SK-N-SH treated with all-trans-retinoic acid at 6 μM for 48 hours (cell line): ENCODE measurements at regions not wholly inside any gene's neighbourhood (a gene's known extent, or its start where the extent isn't known, plus 50 kb on each side); places are given as distances from the start of the nearest gene placed in this dataset.

Experiments used
- ATAC-seq: fragments of 200-7000 bp; cut with Tn5 transposase; 3 replicates; pipeline ENCODE4 v1.9.1; 2020; ENCODE audit warnings: mild to moderate bottlenecking, moderate library complexity
- ARNTL ChIP-seq: fragments of 450-650 bp; formaldehyde crosslinking; IDR thresholded peaks from 2 replicates; pipeline ENCODE4 v1.5.0; 2020; ENCODE audit warnings: low read depth, mild to moderate bottlenecking, moderate library complexity, borderline replicate concordance
- BACH2 ChIP-seq: fragments of 250-450 bp; sonication (Bioruptor Pico); IDR thresholded peaks from 2 replicates; pipeline ENCODE4 v1.9.0; 2021; ENCODE audit warnings: mild to moderate bottlenecking, borderline replicate concordance
- CSDC2 ChIP-seq: fragments of 250-450 bp; sonication (Bioruptor Pico); IDR thresholded peaks from 2 replicates; pipeline ENCODE4 v1.5.0; 2020; ENCODE audit warnings: mild to moderate bottlenecking, moderate library complexity
- ESRRG ChIP-seq: fragments of 250-450 bp; sonication (Bioruptor Pico); IDR thresholded peaks from 2 replicates; pipeline ENCODE4 v1.6.1; 2021; ENCODE audit warnings: mild to moderate bottlenecking
- ISL1 ChIP-seq: fragments of 250-450 bp; sonication (Bioruptor Pico); IDR thresholded peaks from 2 replicates; pipeline ENCODE4 v2.1.2; 2022; ENCODE audit warnings: mild to moderate bottlenecking, moderate library complexity
- OSR1 ChIP-seq: fragments of 250-450 bp; sonication (Bioruptor Pico); IDR thresholded peaks from 2 replicates; pipeline ENCODE4 v1.8.0; 2022; ENCODE audit warnings: moderate library complexity, mild to moderate bottlenecking, inconsistent platforms
- SNAI2 ChIP-seq: fragments of 250-450 bp; sonication (Bioruptor Pico); IDR thresholded peaks from 2 replicates; pipeline ENCODE4 v1.5.0; 2020; ENCODE audit warnings: mild to moderate bottlenecking, moderate library complexity
- TCF4 ChIP-seq: fragments of 250-450 bp; sonication (Bioruptor Pico); IDR thresholded peaks from 2 replicates; pipeline ENCODE4 v1.8.0; 2021; ENCODE audit warnings: mild to moderate bottlenecking, moderate library complexity, borderline replicate concordance
- ZC3H10 ChIP-seq: fragments of 250-450 bp; sonication (Bioruptor Pico); IDR thresholded peaks from 2 replicates; pipeline ENCODE4 v1.5.1; 2021; ENCODE audit warnings: mild to moderate bottlenecking, moderate library complexity
- ZFP3 ChIP-seq: fragments of 250-450 bp; sonication (Bioruptor Pico); IDR thresholded peaks from 2 replicates; pipeline ENCODE4 v1.5.0; 2020; ENCODE audit warnings: mild to moderate bottlenecking, moderate library complexity
- ZFP30 ChIP-seq: fragments of 450-650 bp; formaldehyde crosslinking; IDR thresholded peaks from 2 replicates; pipeline ENCODE4 v1.5.0; 2022; ENCODE audit warnings: mild to moderate bottlenecking, moderate library complexity
- ZNF565 ChIP-seq: fragments of 450-650 bp; formaldehyde crosslinking; conservative IDR thresholded peaks from 2 replicates; pipeline ENCODE4 v1.5.0; 2020; ENCODE audit warnings: low read depth, mild to moderate bottlenecking, moderate library complexity
- ZNF70 ChIP-seq: fragments of 450-650 bp; formaldehyde crosslinking; IDR thresholded peaks from 2 replicates; pipeline ENCODE4 v1.5.0; 2020; ENCODE audit warnings: mild to moderate bottlenecking, moderate library complexity
- TF ChIP-seq, protein P1 (sequence below): fragments of 250-450 bp; sonication (Bioruptor Pico); IDR thresholded peaks from 2 replicates; pipeline ENCODE4 v1.5.0; 2020; ENCODE audit warnings: mild to moderate bottlenecking, moderate library complexity
- TF ChIP-seq, protein P2 (sequence below): fragments of 250-450 bp; sonication (Bioruptor Pico); IDR thresholded peaks from 2 replicates; pipeline ENCODE4 v1.8.0; 2020; ENCODE audit warnings: mild to moderate bottlenecking, moderate library complexity, borderline replicate concordance
- TF ChIP-seq, protein P3 (sequence below): fragments of 250-450 bp; sonication (Bioruptor Pico); IDR thresholded peaks from 2 replicates; pipeline ENCODE4 v1.5.1; 2020; ENCODE audit warnings: low read depth, mild to moderate bottlenecking, moderate library complexity
- TF ChIP-seq, protein P4 (sequence below): fragments of 250-450 bp; sonication (Bioruptor Pico); IDR thresholded peaks from 2 replicates; pipeline ENCODE4 v1.8.0; 2021; ENCODE audit warnings: low read depth, mild to moderate bottlenecking, moderate library complexity, borderline replicate concordance
- TF ChIP-seq, protein P5 (sequence below): fragments of 250-450 bp; sonication (Bioruptor Pico); IDR thresholded peaks from 2 replicates; pipeline ENCODE4 v1.5.1; 2021; ENCODE audit warnings: mild to moderate bottlenecking, moderate library complexity

DNA sequence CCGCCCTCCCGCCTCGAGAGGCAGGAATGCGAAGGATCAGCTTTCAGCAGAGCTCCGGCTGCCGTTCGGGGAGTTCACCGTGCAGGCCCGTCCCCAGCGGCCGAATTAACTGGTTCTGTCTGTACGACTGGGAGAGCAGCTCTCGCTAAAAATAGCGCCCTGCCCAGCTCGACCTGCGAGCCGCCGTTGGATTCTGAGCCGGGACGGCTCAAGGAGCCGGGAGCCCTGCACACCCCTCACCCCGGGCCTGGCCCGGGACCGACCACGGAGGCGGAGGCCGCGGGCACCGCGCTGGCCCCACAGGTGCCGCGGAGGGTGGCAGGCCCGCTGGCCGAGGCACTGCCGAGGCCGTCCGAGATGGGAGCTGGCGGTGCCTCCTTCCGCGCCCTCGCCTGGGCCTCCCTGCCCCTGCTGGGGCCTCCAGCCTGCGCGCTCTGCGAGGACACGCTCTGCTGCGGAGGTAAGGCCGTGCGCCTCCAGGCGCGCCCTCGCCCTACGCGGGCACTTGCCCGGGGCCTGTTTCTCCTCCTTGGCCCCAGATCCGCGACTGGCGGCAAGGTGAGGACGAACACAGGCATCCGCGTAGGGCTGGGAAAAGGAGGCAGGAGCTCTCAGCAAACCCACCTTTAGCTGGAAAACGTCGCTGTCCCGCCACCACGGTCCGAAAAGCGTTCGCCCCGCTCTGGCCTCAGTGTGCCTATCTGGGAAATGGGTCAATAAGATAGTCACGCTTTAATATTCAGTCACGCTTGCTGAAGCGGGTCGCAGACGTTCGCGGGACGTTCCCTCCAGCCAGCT, 53.1 kb upstream of the DAB2IP start:
- no peak for ATAC-seq
- TF ChIP-seq, protein P1, sequence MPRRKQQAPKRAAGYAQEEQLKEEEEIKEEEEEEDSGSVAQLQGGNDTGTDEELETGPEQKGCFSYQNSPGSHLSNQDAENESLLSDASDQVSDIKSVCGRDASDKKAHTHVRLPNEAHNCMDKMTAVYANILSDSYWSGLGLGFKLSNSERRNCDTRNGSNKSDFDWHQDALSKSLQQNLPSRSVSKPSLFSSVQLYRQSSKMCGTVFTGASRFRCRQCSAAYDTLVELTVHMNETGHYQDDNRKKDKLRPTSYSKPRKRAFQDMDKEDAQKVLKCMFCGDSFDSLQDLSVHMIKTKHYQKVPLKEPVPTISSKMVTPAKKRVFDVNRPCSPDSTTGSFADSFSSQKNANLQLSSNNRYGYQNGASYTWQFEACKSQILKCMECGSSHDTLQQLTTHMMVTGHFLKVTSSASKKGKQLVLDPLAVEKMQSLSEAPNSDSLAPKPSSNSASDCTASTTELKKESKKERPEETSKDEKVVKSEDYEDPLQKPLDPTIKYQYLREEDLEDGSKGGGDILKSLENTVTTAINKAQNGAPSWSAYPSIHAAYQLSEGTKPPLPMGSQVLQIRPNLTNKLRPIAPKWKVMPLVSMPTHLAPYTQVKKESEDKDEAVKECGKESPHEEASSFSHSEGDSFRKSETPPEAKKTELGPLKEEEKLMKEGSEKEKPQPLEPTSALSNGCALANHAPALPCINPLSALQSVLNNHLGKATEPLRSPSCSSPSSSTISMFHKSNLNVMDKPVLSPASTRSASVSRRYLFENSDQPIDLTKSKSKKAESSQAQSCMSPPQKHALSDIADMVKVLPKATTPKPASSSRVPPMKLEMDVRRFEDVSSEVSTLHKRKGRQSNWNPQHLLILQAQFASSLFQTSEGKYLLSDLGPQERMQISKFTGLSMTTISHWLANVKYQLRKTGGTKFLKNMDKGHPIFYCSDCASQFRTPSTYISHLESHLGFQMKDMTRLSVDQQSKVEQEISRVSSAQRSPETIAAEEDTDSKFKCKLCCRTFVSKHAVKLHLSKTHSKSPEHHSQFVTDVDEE (CRISPR knock-in tag) = no peak
- TF ChIP-seq, protein P2, sequence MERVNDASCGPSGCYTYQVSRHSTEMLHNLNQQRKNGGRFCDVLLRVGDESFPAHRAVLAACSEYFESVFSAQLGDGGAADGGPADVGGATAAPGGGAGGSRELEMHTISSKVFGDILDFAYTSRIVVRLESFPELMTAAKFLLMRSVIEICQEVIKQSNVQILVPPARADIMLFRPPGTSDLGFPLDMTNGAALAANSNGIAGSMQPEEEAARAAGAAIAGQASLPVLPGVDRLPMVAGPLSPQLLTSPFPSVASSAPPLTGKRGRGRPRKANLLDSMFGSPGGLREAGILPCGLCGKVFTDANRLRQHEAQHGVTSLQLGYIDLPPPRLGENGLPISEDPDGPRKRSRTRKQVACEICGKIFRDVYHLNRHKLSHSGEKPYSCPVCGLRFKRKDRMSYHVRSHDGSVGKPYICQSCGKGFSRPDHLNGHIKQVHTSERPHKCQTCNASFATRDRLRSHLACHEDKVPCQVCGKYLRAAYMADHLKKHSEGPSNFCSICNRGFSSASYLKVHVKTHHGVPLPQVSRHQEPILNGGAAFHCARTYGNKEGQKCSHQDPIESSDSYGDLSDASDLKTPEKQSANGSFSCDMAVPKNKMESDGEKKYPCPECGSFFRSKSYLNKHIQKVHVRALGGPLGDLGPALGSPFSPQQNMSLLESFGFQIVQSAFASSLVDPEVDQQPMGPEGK = no peak
- TF ChIP-seq, protein P3, sequence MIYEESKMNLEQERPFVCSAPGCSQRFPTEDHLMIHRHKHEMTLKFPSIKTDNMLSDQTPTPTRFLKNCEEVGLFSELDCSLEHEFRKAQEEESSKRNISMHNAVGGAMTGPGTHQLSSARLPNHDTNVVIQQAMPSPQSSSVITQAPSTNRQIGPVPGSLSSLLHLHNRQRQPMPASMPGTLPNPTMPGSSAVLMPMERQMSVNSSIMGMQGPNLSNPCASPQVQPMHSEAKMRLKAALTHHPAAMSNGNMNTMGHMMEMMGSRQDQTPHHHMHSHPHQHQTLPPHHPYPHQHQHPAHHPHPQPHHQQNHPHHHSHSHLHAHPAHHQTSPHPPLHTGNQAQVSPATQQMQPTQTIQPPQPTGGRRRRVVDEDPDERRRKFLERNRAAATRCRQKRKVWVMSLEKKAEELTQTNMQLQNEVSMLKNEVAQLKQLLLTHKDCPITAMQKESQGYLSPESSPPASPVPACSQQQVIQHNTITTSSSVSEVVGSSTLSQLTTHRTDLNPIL = no peak
- TF ChIP-seq OSR1 (no peak), ZFP3 (CRISPR knock-in tag) (no peak), TCF4 (CRISPR knock-in tag) (no peak), ESRRG (CRISPR knock-in tag) (no peak), CSDC2 (CRISPR knock-in tag) (no peak), ZC3H10 (CRISPR knock-in tag) (no peak), SNAI2 (no peak), ARNTL (CRISPR knock-in tag) (no peak), ISL1 (CRISPR knock-in tag) (no peak), ZNF70 (CRISPR knock-in tag) (no peak)
- TF ChIP-seq, protein P4, sequence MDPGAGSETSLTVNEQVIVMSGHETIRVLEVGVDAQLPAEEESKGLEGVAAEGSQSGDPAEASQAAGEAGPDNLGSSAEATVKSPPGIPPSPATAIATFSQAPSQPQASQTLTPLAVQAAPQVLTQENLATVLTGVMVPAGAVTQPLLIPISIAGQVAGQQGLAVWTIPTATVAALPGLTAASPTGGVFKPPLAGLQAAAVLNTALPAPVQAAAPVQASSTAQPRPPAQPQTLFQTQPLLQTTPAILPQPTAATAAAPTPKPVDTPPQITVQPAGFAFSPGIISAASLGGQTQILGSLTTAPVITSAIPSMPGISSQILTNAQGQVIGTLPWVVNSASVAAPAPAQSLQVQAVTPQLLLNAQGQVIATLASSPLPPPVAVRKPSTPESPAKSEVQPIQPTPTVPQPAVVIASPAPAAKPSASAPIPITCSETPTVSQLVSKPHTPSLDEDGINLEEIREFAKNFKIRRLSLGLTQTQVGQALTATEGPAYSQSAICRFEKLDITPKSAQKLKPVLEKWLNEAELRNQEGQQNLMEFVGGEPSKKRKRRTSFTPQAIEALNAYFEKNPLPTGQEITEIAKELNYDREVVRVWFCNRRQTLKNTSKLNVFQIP (CRISPR knock-in tag) = no peak
- TF ChIP-seq, all 23 proteins: peak for 0

DNA sequence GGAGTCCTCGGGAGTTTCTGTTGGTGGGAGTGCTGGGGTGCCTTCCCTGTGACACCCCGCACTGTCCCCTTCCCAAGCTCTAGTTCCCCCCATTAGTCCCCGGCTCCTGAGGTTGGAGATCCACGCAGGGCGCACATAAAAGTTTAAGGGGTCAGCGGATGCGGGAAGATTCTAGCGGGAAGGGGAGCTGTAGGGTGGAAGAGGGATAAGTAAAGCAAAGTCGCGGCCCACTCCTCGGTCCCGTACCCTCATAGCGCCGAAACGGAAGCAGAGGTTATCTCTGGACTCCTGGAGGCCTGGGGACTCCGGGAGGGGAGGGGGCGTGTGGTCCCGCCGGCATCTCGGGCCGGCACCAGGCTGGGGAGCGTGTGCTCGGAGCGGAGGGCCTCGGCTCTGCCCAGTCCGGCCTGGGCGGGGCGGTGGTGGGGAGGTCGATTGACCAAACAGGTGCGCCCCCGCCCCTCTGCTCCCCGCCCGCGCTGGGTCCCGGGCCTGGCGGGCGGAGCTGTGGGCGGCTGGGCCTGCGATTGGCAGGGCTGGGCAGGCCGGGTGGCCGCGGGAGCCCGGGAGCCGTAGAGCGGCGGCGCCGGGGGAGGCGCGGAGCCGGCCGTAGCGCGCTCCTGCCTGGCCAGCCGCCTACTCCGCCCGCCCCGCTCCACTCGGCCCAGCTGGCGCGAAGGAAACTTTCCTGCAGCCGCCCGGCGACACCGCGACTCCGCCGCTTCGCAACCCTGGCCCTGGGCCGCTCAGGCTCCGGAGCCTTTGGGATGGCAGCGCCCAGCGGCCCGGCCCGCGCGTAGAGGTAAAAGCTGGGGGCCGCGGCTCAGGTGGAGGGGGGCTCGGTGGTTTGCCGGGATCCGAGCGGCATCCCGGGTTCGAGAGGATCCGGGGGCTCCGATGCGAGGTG, 52.2 kb upstream of the DAB2IP start:
- TF ChIP-seq, protein P5, sequence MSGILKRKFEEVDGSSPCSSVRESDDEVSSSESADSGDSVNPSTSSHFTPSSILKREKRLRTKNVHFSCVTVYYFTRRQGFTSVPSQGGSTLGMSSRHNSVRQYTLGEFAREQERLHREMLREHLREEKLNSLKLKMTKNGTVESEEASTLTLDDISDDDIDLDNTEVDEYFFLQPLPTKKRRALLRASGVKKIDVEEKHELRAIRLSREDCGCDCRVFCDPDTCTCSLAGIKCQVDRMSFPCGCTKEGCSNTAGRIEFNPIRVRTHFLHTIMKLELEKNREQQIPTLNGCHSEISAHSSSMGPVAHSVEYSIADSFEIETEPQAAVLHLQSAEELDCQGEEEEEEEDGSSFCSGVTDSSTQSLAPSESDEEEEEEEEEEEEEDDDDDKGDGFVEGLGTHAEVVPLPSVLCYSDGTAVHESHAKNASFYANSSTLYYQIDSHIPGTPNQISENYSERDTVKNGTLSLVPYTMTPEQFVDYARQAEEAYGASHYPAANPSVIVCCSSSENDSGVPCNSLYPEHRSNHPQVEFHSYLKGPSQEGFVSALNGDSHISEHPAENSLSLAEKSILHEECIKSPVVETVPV (CRISPR knock-in tag) = no peak
- TF ChIP-seq CSDC2 (CRISPR knock-in tag) (no peak), ZFP3 (CRISPR knock-in tag) (no peak), ZFP30 (CRISPR knock-in tag) (no peak), ZNF565 (CRISPR knock-in tag) (no peak), BACH2 (CRISPR knock-in tag) (no peak)
- ATAC-seq = peak; percentile 92
